ENCODE measurements at regions not wholly inside any gene's neighbourhood (a gene's known extent, or its start where the extent isn't known, plus 50 kb on each side); places are given as distances from the start of the nearest gene placed in this dataset.

DNA sequence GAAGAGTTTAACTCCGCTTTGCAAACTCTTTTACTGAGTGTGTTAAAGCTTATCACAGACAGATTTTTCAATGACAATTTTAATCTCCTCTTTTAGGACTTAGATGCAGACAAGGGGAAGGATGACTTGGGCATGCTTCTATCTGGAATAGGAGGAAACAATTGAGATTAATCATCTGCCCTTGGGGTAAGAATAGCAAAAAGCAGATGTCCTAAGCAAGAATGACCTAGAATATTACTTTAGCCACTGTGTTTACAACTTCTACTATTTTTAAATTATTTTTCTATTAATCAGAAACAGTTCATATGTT is 569.0 kb upstream of the ADGRL2 start:
- intact Hi-C loops (cut with micrococcal nuclease) = no loop called here
- Mint-ChIP-seq H3K36me3 (ENCODE audit: low read depth) (no peaks in the 10 kb centered on the region), H3K9me3 (no peaks in the 10 kb centered on the region), H3K27me3 (no peaks in the 10 kb centered on the region), H3K4me3 (no peak overlapping the region), H3K27ac (no peak overlapping the region), H3K4me1 (ENCODE audit: low read depth) (no peaks in the 10 kb centered on the region)

DNA sequence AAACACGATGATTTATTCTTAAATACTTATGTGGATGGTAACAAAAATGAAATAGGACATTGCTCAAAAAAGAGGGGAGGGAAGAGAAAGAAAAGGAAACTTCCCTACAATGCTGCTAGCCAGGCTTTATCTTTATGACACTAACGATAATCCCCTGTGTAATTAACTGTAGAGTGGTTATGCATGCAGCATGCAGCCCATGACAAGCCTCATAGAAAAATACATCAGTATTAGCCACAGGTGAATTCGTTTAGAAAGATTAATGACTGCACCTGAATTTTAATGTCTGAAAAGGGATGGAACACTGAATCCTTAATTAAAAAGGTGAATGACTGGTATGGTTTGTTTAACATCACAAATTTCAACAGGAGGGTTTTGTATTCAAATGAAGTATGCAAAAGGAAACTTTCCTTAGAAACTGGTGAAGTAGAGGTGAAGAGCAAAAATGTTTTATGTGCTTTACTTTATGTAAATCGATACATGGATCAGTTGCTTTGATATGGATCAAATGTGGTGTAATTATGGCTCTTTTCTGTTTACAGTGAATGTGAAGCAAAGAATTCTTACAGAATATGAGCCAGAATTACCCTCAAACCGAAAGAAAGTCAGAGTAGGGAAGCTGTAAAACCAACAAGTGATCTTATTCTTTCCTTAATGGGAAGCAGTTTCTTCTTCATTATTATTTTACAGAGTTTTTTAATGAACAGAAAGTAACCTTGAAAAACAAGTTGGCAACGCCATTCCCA is 569.6 kb upstream of the ADGRL2 start:
- intact Hi-C loops (cut with micrococcal nuclease) = no loop called here
- no peak overlapping the region for H3K27ac Mint-ChIP-seq

DNA sequence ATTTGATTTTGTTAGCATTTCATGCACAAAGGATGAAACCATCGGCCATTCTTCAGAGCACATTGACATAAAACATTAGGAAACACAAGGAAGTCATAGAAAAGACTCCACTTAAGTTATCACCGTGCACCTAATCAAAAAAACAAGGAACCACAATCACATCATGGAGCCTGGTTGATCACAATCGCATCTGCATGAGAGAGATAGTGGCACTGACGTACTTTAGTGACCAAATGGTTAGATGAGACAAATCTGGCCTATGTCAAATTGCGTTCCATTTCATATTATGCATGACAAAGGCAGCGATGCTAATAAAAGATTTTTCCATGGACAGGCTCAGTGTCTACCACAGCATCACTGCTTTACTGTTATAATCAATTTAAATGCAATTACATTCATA is 571.8 kb upstream of the ADGRL2 start:
- Mint-ChIP-seq H3K27ac (no peak overlapping the region), H3K36me3 (ENCODE audit: low read depth) (no peaks in the 10 kb centered on the region), H3K4me1 (ENCODE audit: low read depth) (no peaks in the 10 kb centered on the region), H3K4me3 (no peak overlapping the region), H3K27me3 (no peaks in the 10 kb centered on the region), H3K9me3 (no peaks in the 10 kb centered on the region)
- intact Hi-C loops (cut with micrococcal nuclease) = no loop called here

More for the DNA sequence above, 569.6 kb upstream of the ADGRL2 start:
- no peaks in the 10 kb centered on the region for H3K27me3 Mint-ChIP-seq
- H3K4me1 Mint-ChIP-seq (ENCODE audit: low read depth) = no peaks in the 10 kb centered on the region
- H3K9me3 Mint-ChIP-seq = no peaks in the 10 kb centered on the region
- H3K36me3 Mint-ChIP-seq (ENCODE audit: low read depth) = no peaks in the 10 kb centered on the region
- H3K4me3 Mint-ChIP-seq = no peak overlapping the region

DNA sequence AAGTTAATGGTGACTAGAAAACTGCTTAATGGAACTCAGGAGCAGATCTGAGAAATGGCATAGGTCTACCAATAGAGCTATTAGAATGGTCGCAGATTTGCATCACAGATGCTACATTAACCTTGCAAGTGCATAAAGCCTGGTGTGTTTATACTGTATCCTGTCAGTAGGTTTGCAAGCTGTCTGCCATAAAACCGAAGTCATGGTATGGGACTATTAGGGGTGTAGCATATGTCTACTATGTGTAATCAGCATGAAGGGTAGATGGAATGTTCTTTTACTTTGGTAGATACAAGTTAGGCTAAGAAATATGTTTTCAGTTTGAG is 574.2 kb upstream of the ADGRL2 start:
- no peaks in the 10 kb centered on the region for H3K4me1 Mint-ChIP-seq (ENCODE audit: low read depth)
- intact Hi-C loops (cut with micrococcal nuclease) = no loop called here

DNA sequence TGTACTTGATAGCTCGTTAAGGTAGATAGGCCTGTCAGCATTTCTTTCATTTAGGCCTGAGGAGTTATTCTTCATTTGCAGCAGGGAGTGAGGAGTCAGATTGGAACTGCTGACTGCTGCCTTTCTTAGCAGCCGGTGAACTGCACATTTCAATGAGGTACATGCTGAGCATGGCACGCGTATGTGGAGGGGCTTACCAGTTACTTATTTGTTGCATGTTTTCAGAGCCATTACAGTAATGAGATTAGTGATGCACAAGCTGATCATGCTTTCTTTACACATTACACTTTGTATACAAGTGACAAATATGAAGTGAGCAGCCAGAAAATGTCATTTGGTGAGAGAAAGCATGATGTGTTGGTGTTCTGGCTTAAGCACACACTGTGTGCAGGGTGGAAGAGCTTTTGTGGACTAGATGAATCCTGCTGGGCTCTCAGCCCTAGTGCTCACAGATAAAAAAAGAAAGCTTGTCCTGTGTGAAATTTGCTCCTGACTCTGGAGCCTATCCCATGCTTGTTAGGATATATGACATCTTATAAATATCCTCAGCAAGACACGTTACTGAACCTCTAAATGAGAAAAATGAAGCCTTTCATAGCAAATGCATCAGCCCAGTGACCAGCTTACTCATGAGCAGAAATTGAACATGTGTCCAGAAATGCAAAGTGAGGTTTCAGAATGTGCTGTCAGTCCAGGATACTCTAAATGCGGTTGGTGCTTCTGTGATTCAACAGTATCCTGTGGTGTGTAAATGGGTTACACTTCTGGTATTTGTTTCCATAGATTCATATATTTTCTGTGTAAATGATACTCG is 574.7 kb upstream of the ADGRL2 start:
- Mint-ChIP-seq H3K9me3 (peaks cover 7% of the 10 kb centered on the region), H3K27ac (no peak overlapping the region), H3K4me3 (no peak overlapping the region), H3K36me3 (ENCODE audit: low read depth) (no peaks in the 10 kb centered on the region), H3K27me3 (no peaks in the 10 kb centered on the region), H3K4me1 (ENCODE audit: low read depth) (no peaks in the 10 kb centered on the region)
- intact Hi-C loops (cut with micrococcal nuclease) = no loop called here

More for the DNA sequence above, 574.2 kb upstream of the ADGRL2 start:
- Mint-ChIP-seq H3K27me3 (no peaks in the 10 kb centered on the region), H3K9me3 (peaks cover 1% of the 10 kb centered on the region), H3K27ac (no peak overlapping the region), H3K36me3 (ENCODE audit: low read depth) (no peaks in the 10 kb centered on the region), H3K4me3 (no peak overlapping the region)

DNA sequence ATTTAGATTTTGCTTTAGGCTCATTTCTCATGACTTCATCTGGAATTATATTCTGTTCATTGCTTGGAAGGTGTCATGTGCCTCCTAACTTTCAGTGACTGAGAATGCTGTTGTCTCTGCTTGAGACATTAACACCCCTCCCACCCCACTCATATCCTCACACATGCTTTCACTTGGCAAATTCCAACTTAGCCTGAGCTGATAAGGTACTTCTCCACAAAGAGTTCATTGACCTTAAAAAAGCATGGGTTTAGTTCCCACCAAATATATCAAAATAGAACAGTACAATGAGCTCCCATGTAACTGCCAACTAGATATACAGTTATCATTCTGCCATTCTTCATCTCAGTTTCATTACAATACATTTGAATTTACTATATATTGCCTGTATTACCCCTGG is 576.5 kb upstream of the ADGRL2 start:
- H3K36me3 Mint-ChIP-seq (ENCODE audit: low read depth) = no peaks in the 10 kb centered on the region
- no peaks in the 10 kb centered on the region for H3K4me1 Mint-ChIP-seq (ENCODE audit: low read depth)
- H3K4me3 Mint-ChIP-seq = no peak overlapping the region
- no peaks in the 10 kb centered on the region for H3K27me3 Mint-ChIP-seq
- H3K9me3 Mint-ChIP-seq = peaks cover 14% of the 10 kb centered on the region
- no peak overlapping the region for H3K27ac Mint-ChIP-seq
- intact Hi-C loops (cut with micrococcal nuclease) = no loop called here

DNA sequence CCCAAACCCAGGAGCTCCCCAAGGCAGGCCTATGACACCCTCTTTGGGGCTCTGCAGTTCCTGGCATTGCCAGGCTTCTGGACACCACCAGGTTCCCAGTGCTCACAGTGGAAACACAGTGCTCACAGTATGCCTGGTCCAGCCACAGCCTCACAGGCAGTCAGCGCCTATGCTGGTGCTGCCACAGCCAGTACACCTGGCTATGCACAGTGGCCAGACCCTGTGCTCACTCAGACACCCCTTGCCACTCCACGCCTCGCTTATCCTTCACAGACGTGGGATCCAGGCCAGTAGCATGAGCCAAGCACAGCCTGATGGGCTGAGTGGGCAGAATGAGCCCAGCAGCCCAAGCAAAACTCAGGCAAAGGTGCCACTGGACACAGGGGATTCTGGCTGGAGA is 579.2 kb upstream of the ADGRL2 start:
- Mint-ChIP-seq H3K4me3 (no peak overlapping the region), H3K27me3 (no peaks in the 10 kb centered on the region), H3K4me1 (ENCODE audit: low read depth) (no peaks in the 10 kb centered on the region), H3K27ac (no peak overlapping the region), H3K9me3 (peaks cover 14% of the 10 kb centered on the region), H3K36me3 (ENCODE audit: low read depth) (no peaks in the 10 kb centered on the region)
- intact Hi-C loops (cut with micrococcal nuclease) = no loop called here

DNA sequence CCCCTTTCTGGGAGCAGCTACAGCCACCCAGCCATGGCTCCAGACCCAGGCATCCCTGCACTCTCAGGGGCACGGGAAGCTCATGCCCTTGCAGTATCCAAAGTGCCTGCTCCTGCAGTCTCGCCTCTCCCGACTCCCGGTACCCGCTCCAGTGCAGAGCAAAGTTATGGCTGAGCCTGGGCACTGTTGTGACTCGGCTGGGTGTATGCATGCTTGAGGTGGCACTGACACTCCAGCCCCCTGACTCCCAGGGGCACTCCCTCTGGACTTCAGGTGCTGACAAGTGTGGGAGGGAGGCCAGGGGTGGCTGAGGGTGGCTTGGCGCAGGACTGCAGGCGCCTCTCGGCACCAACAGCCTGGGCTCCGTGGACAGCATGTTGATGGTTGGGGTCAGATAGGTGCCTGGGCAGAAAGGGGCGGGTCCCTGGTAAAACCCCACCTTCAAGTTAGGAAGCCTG is 580.1 kb upstream of the ADGRL2 start:
- H3K27ac Mint-ChIP-seq = no peak overlapping the region
- no peaks in the 10 kb centered on the region for H3K36me3 Mint-ChIP-seq (ENCODE audit: low read depth)
- H3K4me3 Mint-ChIP-seq = no peak overlapping the region
- H3K27me3 Mint-ChIP-seq = no peaks in the 10 kb centered on the region
- H3K4me1 Mint-ChIP-seq (ENCODE audit: low read depth) = no peaks in the 10 kb centered on the region
- intact Hi-C loops (cut with micrococcal nuclease) = no loop called here
- H3K9me3 Mint-ChIP-seq = peaks cover 14% of the 10 kb centered on the region

DNA sequence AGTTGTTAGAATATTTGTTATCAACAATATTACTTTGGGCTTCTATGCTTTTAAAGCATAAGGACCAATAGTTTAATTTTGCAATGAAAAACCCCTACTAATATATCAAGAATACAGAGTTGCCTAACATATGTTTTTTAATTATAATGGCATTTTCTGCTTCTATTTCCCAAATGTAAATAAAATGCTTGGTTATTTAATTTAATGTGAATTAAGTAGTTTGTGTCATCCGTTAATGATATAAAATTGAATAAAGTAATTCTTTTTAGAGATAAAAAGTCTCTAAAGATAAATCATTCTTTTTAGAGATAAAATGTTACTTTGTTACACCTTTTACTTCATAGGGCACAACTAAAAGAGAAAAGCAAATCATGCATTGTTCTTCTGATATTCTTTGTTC is 583.7 kb upstream of the ADGRL2 start:
- Mint-ChIP-seq H3K27me3 (no peaks in the 10 kb centered on the region), H3K4me1 (ENCODE audit: low read depth) (peaks cover 5% of the 10 kb centered on the region), H3K9me3 (peaks cover 14% of the 10 kb centered on the region), H3K4me3 (no peak overlapping the region), H3K36me3 (ENCODE audit: low read depth) (no peaks in the 10 kb centered on the region), H3K27ac (no peak overlapping the region)
- intact Hi-C loops (cut with micrococcal nuclease) = no loop called here

DNA sequence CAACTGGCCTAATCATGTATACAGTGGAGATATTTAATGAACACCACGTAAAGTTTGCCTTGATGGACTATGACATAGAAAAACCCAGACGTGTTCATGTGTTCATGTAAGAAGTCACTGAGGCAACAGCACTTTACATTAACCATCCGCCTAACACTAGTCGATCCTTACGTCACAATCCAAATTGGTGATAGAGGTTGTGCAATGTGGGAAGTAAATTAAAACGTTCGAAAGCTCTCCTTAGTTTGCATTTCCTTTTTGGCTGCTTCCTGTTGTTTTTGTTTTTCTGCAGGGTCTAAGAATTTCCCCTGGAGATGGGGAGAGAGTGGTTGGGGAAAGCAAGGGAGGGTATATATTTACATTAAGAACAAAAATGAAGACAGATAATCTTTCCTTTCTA is 587.5 kb upstream of the ADGRL2 start:
- no peaks in the 10 kb centered on the region for H3K9me3 Mint-ChIP-seq
- H3K4me1 Mint-ChIP-seq (ENCODE audit: low read depth) = peaks cover 21% of the 10 kb centered on the region
- no peaks in the 10 kb centered on the region for H3K27me3 Mint-ChIP-seq
- H3K4me3 Mint-ChIP-seq = no peak overlapping the region
- H3K36me3 Mint-ChIP-seq (ENCODE audit: low read depth) = no peaks in the 10 kb centered on the region
- intact Hi-C loops (cut with micrococcal nuclease) = no loop called here
- no peak overlapping the region for H3K27ac Mint-ChIP-seq

DNA sequence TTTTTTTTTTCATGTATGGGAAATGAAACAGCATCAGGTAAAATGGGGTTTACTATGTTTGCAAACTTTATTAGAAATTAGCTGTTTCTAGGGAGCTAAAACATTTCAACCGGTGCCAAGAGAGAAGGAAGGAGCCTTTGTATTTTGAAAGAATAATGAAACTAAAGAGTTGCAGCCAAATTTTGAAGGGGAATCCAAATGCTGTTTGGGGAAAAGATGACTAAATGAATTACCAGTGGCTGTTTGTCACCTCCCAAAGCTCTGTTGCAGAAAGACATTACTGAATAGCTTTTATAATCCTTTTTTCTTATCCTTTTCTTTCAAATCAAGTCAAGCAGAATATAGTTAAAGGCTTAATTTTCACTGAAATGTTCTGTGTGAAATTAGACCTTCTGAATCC is 591.3 kb upstream of the ADGRL2 start:
- no peaks in the 10 kb centered on the region for H3K9me3 Mint-ChIP-seq
- no peak overlapping the region for H3K27ac Mint-ChIP-seq
- intact Hi-C loops (cut with micrococcal nuclease) = no loop called here
- H3K36me3 Mint-ChIP-seq (ENCODE audit: low read depth) = no peaks in the 10 kb centered on the region
- H3K4me3 Mint-ChIP-seq = no peak overlapping the region
- no peaks in the 10 kb centered on the region for H3K27me3 Mint-ChIP-seq
- H3K4me1 Mint-ChIP-seq (ENCODE audit: low read depth) = peaks cover 21% of the 10 kb centered on the region

DNA sequence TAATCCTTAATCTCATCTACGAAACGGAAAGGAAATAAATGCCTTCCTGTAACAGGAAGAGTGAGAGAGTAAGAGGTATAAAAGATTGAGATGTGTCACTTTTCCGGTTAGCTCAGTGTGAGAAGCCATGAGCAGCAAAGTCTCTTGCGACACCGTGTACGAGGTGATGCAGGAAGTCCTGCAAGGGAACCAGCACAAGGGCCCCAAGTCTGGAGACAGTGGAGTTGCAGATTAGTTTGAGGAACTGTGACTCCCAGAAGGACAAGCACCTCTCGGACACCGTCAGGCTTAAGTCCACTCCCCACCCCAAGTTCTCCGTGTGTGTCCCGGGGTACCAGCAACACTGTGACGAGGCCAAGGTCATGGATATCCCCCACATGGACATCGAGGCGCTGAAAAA is 592.3 kb upstream of the ADGRL2 start:
- H3K9me3 Mint-ChIP-seq = no peaks in the 10 kb centered on the region
- no peaks in the 10 kb centered on the region for H3K27me3 Mint-ChIP-seq
- no peak overlapping the region for H3K4me3 Mint-ChIP-seq
- peaks cover 20% of the 10 kb centered on the region for H3K4me1 Mint-ChIP-seq (ENCODE audit: low read depth)
- H3K36me3 Mint-ChIP-seq (ENCODE audit: low read depth) = no peaks in the 10 kb centered on the region
- intact Hi-C loops (cut with micrococcal nuclease) = no loop called here
- H3K27ac Mint-ChIP-seq = no peak overlapping the region

DNA sequence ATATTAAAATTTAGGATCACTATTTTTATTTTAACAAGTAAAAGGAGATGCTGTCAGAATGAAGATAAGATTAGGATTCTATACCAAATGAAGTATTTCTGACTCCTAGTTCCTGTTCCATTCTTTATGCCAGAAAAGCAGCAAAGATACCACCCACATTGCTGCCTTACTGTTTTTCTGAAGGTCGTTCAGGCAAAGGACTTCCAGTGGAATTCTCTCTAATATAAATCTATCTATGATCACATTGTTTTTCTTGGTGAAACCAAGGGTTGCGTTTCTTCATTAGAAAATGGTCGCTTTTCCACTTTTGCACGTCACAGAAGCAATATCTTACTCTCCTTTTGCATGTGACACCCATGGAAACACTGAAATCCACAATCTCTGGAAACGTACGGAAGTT is 594.8 kb upstream of the ADGRL2 start:
- H3K4me1 Mint-ChIP-seq (ENCODE audit: low read depth) = peaks cover 17% of the 10 kb centered on the region
- no peaks in the 10 kb centered on the region for H3K27me3 Mint-ChIP-seq
- H3K4me3 Mint-ChIP-seq = no peak overlapping the region
- H3K9me3 Mint-ChIP-seq = peaks cover 9% of the 10 kb centered on the region
- no peaks in the 10 kb centered on the region for H3K36me3 Mint-ChIP-seq (ENCODE audit: low read depth)
- intact Hi-C loops (cut with micrococcal nuclease) = no loop called here
- H3K27ac Mint-ChIP-seq = no peak overlapping the region

DNA sequence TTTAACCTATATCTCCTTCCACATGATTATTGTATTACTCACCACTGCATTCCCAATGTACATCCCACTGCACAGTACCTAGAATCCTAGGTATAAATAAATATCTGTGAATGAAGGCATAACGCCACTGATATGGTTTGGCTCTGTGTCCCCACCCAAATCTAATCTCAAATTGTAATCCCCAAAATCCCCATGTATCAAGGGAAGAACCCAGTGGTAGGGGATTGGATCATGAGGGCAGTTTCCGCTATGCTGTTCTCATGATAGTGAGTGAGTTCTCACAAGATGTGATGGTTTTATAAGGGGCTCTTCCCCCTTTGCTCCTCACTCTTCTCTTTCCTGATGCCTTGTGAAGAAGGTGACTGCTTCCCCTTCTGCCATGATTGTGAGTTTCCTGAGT is 599.0 kb upstream of the ADGRL2 start:
- Mint-ChIP-seq H3K36me3 (ENCODE audit: low read depth) (no peaks in the 10 kb centered on the region), H3K27ac (no peak overlapping the region), H3K27me3 (no peaks in the 10 kb centered on the region), H3K9me3 (peaks cover 29% of the 10 kb centered on the region), H3K4me3 (no peak overlapping the region), H3K4me1 (ENCODE audit: low read depth) (no peaks in the 10 kb centered on the region)
- intact Hi-C loops (cut with micrococcal nuclease) = no loop called here

DNA sequence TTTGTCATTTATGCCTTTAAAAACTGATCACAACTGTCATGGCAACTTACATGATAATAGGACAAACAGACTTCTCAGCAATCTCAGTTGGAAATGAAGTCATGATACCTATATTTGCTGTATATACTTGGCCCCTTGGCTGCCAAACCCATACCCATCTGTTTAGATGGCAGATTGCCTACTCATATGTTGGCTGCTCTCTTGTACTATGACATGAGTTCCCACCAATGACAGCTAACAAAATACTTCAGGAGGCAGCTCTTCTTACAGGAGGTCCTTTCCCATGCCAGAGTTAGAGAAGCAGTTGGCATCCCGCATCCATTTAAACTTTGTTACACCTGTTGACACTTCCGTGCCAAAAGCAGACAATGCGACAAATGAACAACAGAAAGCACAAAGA is 603.1 kb upstream of the ADGRL2 start:
- H3K4me3 Mint-ChIP-seq = no peak overlapping the region
- no peaks in the 10 kb centered on the region for H3K27me3 Mint-ChIP-seq
- peaks cover 29% of the 10 kb centered on the region for H3K9me3 Mint-ChIP-seq
- no peak overlapping the region for H3K27ac Mint-ChIP-seq
- H3K4me1 Mint-ChIP-seq (ENCODE audit: low read depth) = no peaks in the 10 kb centered on the region
- no peaks in the 10 kb centered on the region for H3K36me3 Mint-ChIP-seq (ENCODE audit: low read depth)
- intact Hi-C loops (cut with micrococcal nuclease) = no loop called here

All from dendritic cell treated with granulocyte-macrophage colony-stimulating factor and Interleukin-4, amounts not matched to agents 40 ng/mL and 50 ng/mL, for 4 days (primary cell).